ENCODE measurements at regions not wholly inside any gene's neighbourhood (a gene's known extent, or its start where the extent isn't known, plus 50 kb on each side); places are given as distances from the start of the nearest gene placed in this dataset.

GRCh38 chr2:19846567-19846966 is 55.2 kb downstream of the TTC32 start:
- no peak for DNase-seq (ENCODE audit: low read depth in 2 of 2)

GRCh38 chr2:19846030-19846429 is 55.8 kb downstream of the TTC32 start:
- no peak for DNase-seq (ENCODE audit: low read depth in 2 of 2)

- DNase-seq (ENCODE audit: low read depth in 2 of 2), result no peak
These were observed 56.4 kb downstream of the TTC32 start for GRCh38 chr2:19845323-19845920.

- DNase-seq (ENCODE audit: low read depth in 2 of 2), result no peak
These were observed 57.0 kb downstream of the TTC32 start for GRCh38 chr2:19844750-19845149.

GRCh38 chr2:19843992-19844515 is 57.7 kb downstream of the TTC32 start:
- no peak for DNase-seq (ENCODE audit: low read depth in 2 of 2)

GRCh38 chr2:19841918-19842693 is 59.7 kb downstream of the TTC32 start:
- no peak for DNase-seq (ENCODE audit: low read depth in 2 of 2)

- DNase-seq (ENCODE audit: low read depth in 2 of 2), result no peak
These were observed 62.3 kb downstream of the TTC32 start for GRCh38 chr2:19839438-19839837.

- no peak for DNase-seq (ENCODE audit: low read depth in 2 of 2)
These were observed 63.2 kb downstream of the TTC32 start for GRCh38 chr2:19838616-19839015.

GRCh38 chr2:19837235-19837766 is 64.5 kb downstream of the TTC32 start:
- DNase-seq (ENCODE audit: low read depth in 2 of 2), result no peak

- DNase-seq (ENCODE audit: low read depth in 2 of 2), result no peak
These were observed 66.0 kb downstream of the TTC32 start for GRCh38 chr2:19835781-19836281.

GRCh38 chr2:19833978-19834377 is 67.8 kb downstream of the TTC32 start:
- DNase-seq (ENCODE audit: low read depth in 2 of 2), result no peak

GRCh38 chr2:19829672-19830071 is 72.1 kb downstream of the TTC32 start:
- no peak for DNase-seq (ENCODE audit: low read depth in 2 of 2)

- DNase-seq (ENCODE audit: low read depth in 2 of 2), result no peak
These were observed 74.9 kb downstream of the TTC32 start for GRCh38 chr2:19826874-19827273.

- DNase-seq (ENCODE audit: low read depth in 2 of 2), result no peak
These were observed 78.3 kb downstream of the TTC32 start for GRCh38 chr2:19823507-19823906.

GRCh38 chr2:19819097-19820065 is 82.4 kb downstream of the TTC32 start:
- DNase-seq (ENCODE audit: low read depth in 2 of 2), result no peak

GRCh38 chr2:19818543-19818942 is 83.2 kb downstream of the TTC32 start:
- DNase-seq (ENCODE audit: low read depth in 2 of 2), result no peak

- no peak for DNase-seq (ENCODE audit: low read depth in 2 of 2)
These were observed 83.7 kb downstream of the TTC32 start for GRCh38 chr2:19818039-19818438.

GRCh38 chr2:19815746-19816145 is 86.0 kb downstream of the TTC32 start:
- no peak for DNase-seq (ENCODE audit: low read depth in 2 of 2)

GRCh38 chr2:19812166-19812565 is 89.6 kb downstream of the TTC32 start:
- no peak for DNase-seq (ENCODE audit: low read depth in 2 of 2)

GRCh38 chr2:19811186-19811585 is 90.6 kb downstream of the TTC32 start:
- no peak for DNase-seq (ENCODE audit: low read depth in 2 of 2)

- DNase-seq (ENCODE audit: low read depth in 2 of 2), result no peak
These were observed 91.1 kb downstream of the TTC32 start for GRCh38 chr2:19810637-19811036.

- no peak for DNase-seq (ENCODE audit: low read depth in 2 of 2)
These were observed 91.6 kb downstream of the TTC32 start for GRCh38 chr2:19810148-19810547.

All from stimulated activated CD4-positive, alpha-beta T cell treated with anti-CD3 and anti-CD28 coated beads, Interleukin-12 subunit alpha, Interleukin-12 subunit beta, amount 100 ng/mL, for 24 hours (primary cell).